ENCODE measurements at regions not wholly inside any gene's neighbourhood (a gene's known extent, or its start where the extent isn't known, plus 50 kb on each side); places are given as distances from the start of the nearest gene placed in this dataset.

- Mint-ChIP-seq H3K36me3 (ENCODE audit: low read depth) (no peaks in the 10 kb centered on the region), H3K27ac (no peak overlapping the region), H3K4me3 (no peak overlapping the region), H3K4me1 (no peaks in the 10 kb centered on the region), H3K9me3 (no peaks in the 10 kb centered on the region; the same call in 2 of the 3 replicates), H3K27me3 (ENCODE audit: insufficient read depth, low read depth, poor library complexity) (peaks cover 2% of the 10 kb centered on the region)
- Histone ChIP-seq H3K27me3 (ENCODE audit: insufficient read depth) (no peaks in the 10 kb centered on the region), H2AFZ (peak overlapping the region; percentile 48; the same call in 1 of the 2 replicates), H3K4me1 (ENCODE audit: insufficient read depth) (no peaks in the 10 kb centered on the region), H3K36me3 (ENCODE audit: insufficient read depth) (no peaks in the 10 kb centered on the region), H3K27ac (ENCODE audit: low read depth) (no peak overlapping the region), H4K20me1 (replicated peaks; ENCODE audit: insufficient read depth) (no peaks in the 10 kb centered on the region), H3F3A (replicated peaks; ENCODE audit: low read depth) (no peaks in the 10 kb centered on the region), H3K4me2 (no peak overlapping the region), H3K4me3 (no peak overlapping the region), H3K79me2 (replicated peaks; ENCODE audit: insufficient read depth) (no peaks in the 10 kb centered on the region), H3K9me2 (ENCODE audit: insufficient read depth) (no peaks in the 10 kb centered on the region)
- no peak for DNase-seq (ENCODE audit: low spot score)
- no peak for ATAC-seq
- TF ChIP-seq ETS1 (IDR thresholded peaks at IDR 0.05): no peak
- no peak for TF ChIP-seq ZNF114 (CRISPR knock-in tag; IDR thresholded peaks at IDR 0.05)
- TF ChIP-seq ZNF331 (CRISPR knock-in tag; IDR thresholded peaks at IDR 0.05; ENCODE audit: low read depth): no peak
- TF ChIP-seq ZNF462 (CRISPR knock-in tag; IDR thresholded peaks at IDR 0.05): no peak
- TF ChIP-seq CTCF (conservative IDR thresholded peaks at IDR 0.05; ENCODE audit: low read depth in 2 of 2): no peak
- no peak for TF ChIP-seq CREB1 (CRISPR knock-in tag; IDR thresholded peaks at IDR 0.05; ENCODE audit: low read depth)
These were observed 380.7 kb downstream of the PLOD2 start for GRCh38 chr3:145780301-145780700.
